SK-N-SH (cell line): ENCODE measurements at regions not wholly inside any gene's neighbourhood (a gene's known extent, or its start where the extent isn't known, plus 50 kb on each side); places are given as distances from the start of the nearest gene placed in this dataset.
"Not testable (repeated sequence)": the region's sequence is repeated elsewhere in the genome, so short reads cannot be mapped to it uniquely, and the experiment has no call there.

ENCODE experiments used
- CTCF ChIA-PET: fragments of 300-600, 350-600 bp; formaldehyde crosslinking; extraction: SDS; loops from one replicate; lab custom pipeline; 2021; lab: Yijun Ruan, JAX
- POLR2A ChIA-PET: fragments of 350-600 bp; sonication (Branson Sonifier 250); formaldehyde crosslinking; extraction: SDS; loops from one replicate; lab custom pipeline; 2020; ENCODE audit warnings: antibody characterized with exemption, inconsistent platforms; lab: Yijun Ruan, JAX
- DNase-seq: peaks from one replicate; pipeline ENCODE4 v3.0.0; 2012
- H2AFZ ChIP-seq: fragments of 200-600 bp; sonication (generic); 2 replicates; pipeline ENCODE4 v1.8.1; 2016; ENCODE audit warnings: antibody characterized with exemption, mild to moderate bottlenecking, low read depth
- H3F3A ChIP-seq: fragments of 200-600 bp; sonication (generic); replicated peaks from 2 replicates; pipeline ENCODE3; 2016; ENCODE audit warnings: antibody characterized with exemption, mild to moderate bottlenecking; ENCODE audit not compliant: insufficient read depth
- H3K27ac ChIP-seq, 2 experiments: fragments of 200-500 bp in 1 of 2; fragments of 200-600 bp in 1 of 2; sonication (Bioruptor generic) in 1 of 2; sonication (generic), shearing (Covaris generic) in 1 of 2; 2 replicates each; pipeline versions ENCODE4 v1.5.1 to v1.6.1; 2014 to 2016; ENCODE audit warnings: low read depth in 2 of 2, inconsistent platforms in 1 of 2, low read length in 1 of 2, mild to moderate bottlenecking in 1 of 2, mixed read lengths in 1 of 2
- H3K27me3 ChIP-seq: fragments of 200-600 bp; sonication (generic), shearing (Covaris generic); 2 replicates; pipeline ENCODE4 v1.6.1; 2016; ENCODE audit warnings: mixed run types; ENCODE audit not compliant: insufficient read depth
- H3K36me3 ChIP-seq, 2 experiments: fragments of 200-500 bp in 1 of 2; fragments of 200-600 bp in 1 of 2; sonication (Bioruptor generic) in 1 of 2; sonication (generic) in 1 of 2; replicated peaks in 1 of 2; 2 replicates each; pipeline versions ENCODE3 to v1.5.1; 2014 to 2016; ENCODE audit warnings: low read length in 1 of 2, mild to moderate bottlenecking in 1 of 2; ENCODE audit not compliant: insufficient read depth in 2 of 2, control insufficient read depth in 1 of 2
- H3K4me1 ChIP-seq, 2 experiments: fragments of 200-500 bp in 1 of 2; fragments of 200-600 bp in 1 of 2; sonication (Bioruptor generic) in 1 of 2; sonication (generic), shearing (Covaris generic) in 1 of 2; 2 replicates each; pipeline versions ENCODE4 v1.5.1 to v1.6.1; 2014 to 2016; ENCODE audit warnings: low read depth in 1 of 2, low read length in 1 of 2, mixed run types in 1 of 2; ENCODE audit not compliant: insufficient read depth in 2 of 2, control insufficient read depth in 1 of 2
- H3K4me2 ChIP-seq: fragments of 200-600 bp; sonication (generic), shearing (Covaris generic); 2 replicates; pipeline ENCODE4 v1.6.1; 2017; ENCODE audit warnings: mixed run types
- H3K4me3 ChIP-seq, 2 experiments: fragments of 200-500 bp in 1 of 2; fragments of 200-600 bp in 1 of 2; sonication (Bioruptor generic) in 1 of 2; sonication (generic), shearing (Covaris generic) in 1 of 2; 2 replicates each; pipeline versions ENCODE4 v1.5.1 to v1.8.1; 2014 to 2016; ENCODE audit warnings: low read depth in 2 of 2, inconsistent platforms in 1 of 2, low read length in 1 of 2, mild to moderate bottlenecking in 1 of 2, mixed read lengths in 1 of 2, moderate library complexity in 1 of 2
- H3K79me2 ChIP-seq: fragments of 200-600 bp; sonication (generic); 2 replicates; pipeline ENCODE4 v1.8.1; 2017; ENCODE audit warnings: mild to moderate bottlenecking; ENCODE audit not compliant: insufficient read depth
- H3K9ac ChIP-seq: fragments of 200-600 bp; sonication (generic); 2 replicates; pipeline ENCODE4 v1.6.1; 2017; ENCODE audit warnings: mixed run types
- H3K9me2 ChIP-seq: fragments of 200-600 bp; sonication (generic); 2 replicates; pipeline ENCODE4 v1.6.1; 2017; ENCODE audit warnings: mixed run types
- H3K9me3 ChIP-seq: fragments of 200-600 bp; sonication (generic); 2 replicates; pipeline ENCODE4 v1.6.1; 2017; ENCODE audit warnings: mixed run types, mild to moderate bottlenecking, moderate library complexity
- H4K20me1 ChIP-seq: fragments of 200-600 bp; sonication (generic); 2 replicates; pipeline ENCODE4 v1.6.1; 2017; ENCODE audit warnings: mild to moderate bottlenecking, mixed run types; ENCODE audit not compliant: insufficient read depth
- CHD2 ChIP-seq: fragments of 150-350 bp; IDR thresholded peaks from 2 replicates; pipeline ENCODE4 v1.6.1; 2018; ENCODE audit warnings: low read length; ENCODE audit not compliant: partially characterized antibody
- ELF1 ChIP-seq: IDR thresholded peaks from 2 replicates; pipeline ENCODE4 v1.4.0; 2012
- FOSL2 ChIP-seq: IDR thresholded peaks from 2 replicates; pipeline ENCODE4 v1.4.0; 2012; ENCODE audit warnings: low read depth, mild to moderate bottlenecking, moderate library complexity, borderline replicate concordance
- FOXJ3 ChIP-seq: sonication (generic); formaldehyde crosslinking; IDR thresholded peaks from 2 replicates; pipeline ENCODE4 v1.5.1; 2020; ENCODE audit warnings: mild to moderate bottlenecking, missing genetic modification reagents
- FOXM1 ChIP-seq: IDR thresholded peaks from 2 replicates; pipeline ENCODE4 v1.4.0; 2012; ENCODE audit warnings: low read depth, mild to moderate bottlenecking
- GABPA ChIP-seq: IDR thresholded peaks from 2 replicates; pipeline ENCODE4 v1.4.0; 2012; ENCODE audit warnings: low read depth, mild to moderate bottlenecking
- JUND ChIP-seq: IDR thresholded peaks from 2 replicates; pipeline ENCODE4 v1.4.0; 2012
- MAX ChIP-seq: IDR thresholded peaks from 2 replicates; pipeline ENCODE4 v1.4.0; 2012; ENCODE audit warnings: low read depth
- MEF2A ChIP-seq: IDR thresholded peaks from 2 replicates; pipeline ENCODE4 v1.4.0; 2012; ENCODE audit warnings: low read depth, borderline replicate concordance
- NFIC ChIP-seq: IDR thresholded peaks from 2 replicates; pipeline ENCODE4 v1.4.0; 2012; ENCODE audit warnings: borderline replicate concordance
- NRF1 ChIP-seq: IDR thresholded peaks from 2 replicates; pipeline ENCODE4 v1.6.1; 2012; ENCODE audit warnings: low read depth, mild to moderate bottlenecking, low read length
- PBX3 ChIP-seq: IDR thresholded peaks from 2 replicates; pipeline ENCODE4; 2012
- POLR2AphosphoS5 ChIP-seq: IDR thresholded peaks from 2 replicates; pipeline ENCODE4 v1.6.1; 2012; ENCODE audit warnings: low read depth, low read length
- RCOR1 ChIP-seq: fragments of 150-350 bp; IDR thresholded peaks from 2 replicates; pipeline ENCODE4 v1.6.1; 2017; ENCODE audit warnings: antibody characterized with exemption, low read length
- RXRA ChIP-seq: IDR thresholded peaks from 2 replicates; pipeline ENCODE4 v1.4.0; 2012; ENCODE audit warnings: low read depth, mild to moderate bottlenecking, borderline replicate concordance
- SIN3A ChIP-seq: IDR thresholded peaks from 2 replicates; pipeline ENCODE4 v1.6.1; 2012; ENCODE audit warnings: low read depth, mild to moderate bottlenecking, low read length, moderate library complexity, borderline replicate concordance
- TAF1 ChIP-seq: IDR thresholded peaks from 2 replicates; pipeline ENCODE4 v1.6.1; 2012; ENCODE audit warnings: low read depth, mild to moderate bottlenecking, low read length, moderate library complexity, borderline replicate concordance
- USF2 ChIP-seq: fragments of 150-350 bp; IDR thresholded peaks from 2 replicates; pipeline ENCODE4 v1.6.1; 2017; ENCODE audit warnings: antibody characterized with exemption, low read length, low read depth, borderline replicate concordance
- YY1 ChIP-seq: IDR thresholded peaks from 2 replicates; pipeline ENCODE4 v1.4.0; 2012; ENCODE audit warnings: low read depth, mild to moderate bottlenecking
- WGBS: methylation state at CpG from one replicate; pipeline ENCODE4 v1.1.6; 2017; ENCODE audit warnings: low lambda C conversion rate; 5-methylcytosine and 5-hydroxymethylcytosine counted together
- TF ChIP-seq, protein P1 (sequence below): IDR thresholded peaks from 2 replicates; pipeline ENCODE4 v1.4.0; 2012; ENCODE audit warnings: low read depth, borderline replicate concordance

DNA sequence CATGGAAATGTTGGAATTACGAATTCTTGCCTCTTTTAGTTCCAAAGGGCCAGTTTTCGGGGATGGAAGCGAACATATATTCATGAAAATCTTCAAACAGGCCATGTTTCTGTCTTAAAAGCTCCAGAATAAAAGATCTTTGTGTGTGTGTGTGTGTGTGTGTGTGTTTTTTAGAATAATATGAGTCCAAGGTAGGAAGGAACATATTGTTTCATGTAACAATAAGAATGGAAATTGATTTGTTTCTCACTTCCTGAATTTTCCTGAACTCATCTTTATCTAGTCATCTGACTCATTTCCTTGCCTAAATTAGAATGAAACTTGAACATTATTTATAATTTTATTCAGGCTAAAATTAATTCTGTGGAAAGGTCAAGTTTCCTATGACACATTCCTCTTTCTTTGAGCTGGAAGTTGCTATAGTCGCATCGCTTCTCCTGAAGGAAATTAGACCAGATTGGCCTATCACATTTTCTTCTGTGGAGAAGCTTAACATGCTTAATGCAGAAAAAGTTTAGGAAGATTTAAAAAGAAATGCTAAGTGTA is 805.1 kb upstream of the ADAMTS5 start (continued):
- TF ChIP-seq JUND (peak; percentile 15; the same call in 1 of the 2 replicates), FOSL2 (no peak), NFIC (no peak), FOXM1 (no peak), MEF2A (peak; percentile 46; the same call in 1 of the 2 replicates), TAF1 (no peak), FOXJ3 (CRISPR knock-in tag) (no peak), YY1 (no peak), RCOR1 (no peak), PBX3 (0 out of 2 replicates have a peak, but pooled peaks have one; percentile 6), CHD2 (no peak), MAX (no peak), GABPA (no peak), ELF1 (no peak)
- TF ChIP-seq, protein P1, sequence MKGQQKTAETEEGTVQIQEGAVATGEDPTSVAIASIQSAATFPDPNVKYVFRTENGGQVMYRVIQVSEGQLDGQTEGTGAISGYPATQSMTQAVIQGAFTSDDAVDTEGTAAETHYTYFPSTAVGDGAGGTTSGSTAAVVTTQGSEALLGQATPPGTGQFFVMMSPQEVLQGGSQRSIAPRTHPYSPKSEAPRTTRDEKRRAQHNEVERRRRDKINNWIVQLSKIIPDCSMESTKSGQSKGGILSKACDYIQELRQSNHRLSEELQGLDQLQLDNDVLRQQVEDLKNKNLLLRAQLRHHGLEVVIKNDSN: no peak

- Histone ChIP-seq H3K36me3 (no peaks in the 10 kb centered on the region), H3K79me2 (no peaks in the 10 kb centered on the region), H4K20me1 (no peaks in the 10 kb centered on the region), H3K27me3 (no peaks in the 10 kb centered on the region), H3K9me2 (no peaks in the 10 kb centered on the region), H3K4me2 (no peak overlapping the region), H3K4me1 (peaks cover 0 to 8% of the 10 kb centered on the region in 2 experiments; a peak in 3 of 4 replicates), H3K4me3 (no peak overlapping the region)
- TF ChIP-seq PBX3 (no peak), TAF1 (no peak), SIN3A (no peak), USF2 (no peak), POLR2AphosphoS5 (no peak), NRF1 (no peak), RXRA (no peak)
- TF ChIP-seq, all 33 proteins: peak for 0
- POLR2A ChIA-PET: no interaction called here
- DNase-seq: no peak
- 79% methylated on average over 2 of the region's 2 CpGs for WGBS
- H3K9ac ChIP-seq: no peak overlapping the region
- peaks cover 11% of the 10 kb centered on the region for H3F3A ChIP-seq
- no peaks in the 10 kb centered on the region for H3K9me3 ChIP-seq
- H3K27ac ChIP-seq: no peak overlapping the region
- 0 out of 2 replicates have a peak overlapping the region, but pooled peaks have one; percentile 25 for H2AFZ ChIP-seq
- CTCF ChIA-PET: no interaction called here
These were observed 802.9 kb upstream of the ADAMTS5 start for GRCh38 chr21:27769763-27770162.

- H3K4me3 ChIP-seq, POLR2A ChIA-PET, H3K27me3 ChIP-seq, H3K4me2 ChIP-seq, H2AFZ ChIP-seq, DNase-seq, H3K9ac ChIP-seq, H3K79me2 ChIP-seq, H3K36me3 ChIP-seq, H3K9me3 ChIP-seq, H4K20me1 ChIP-seq, H3K9me2 ChIP-seq, H3K4me1 ChIP-seq, CTCF ChIA-PET, H3K27ac ChIP-seq: not testable (repeated sequence)
- H3F3A ChIP-seq: peaks cover 11% of the 10 kb centered on the region
- WGBS: 69% methylated on average over 5 of the region's 5 CpGs
These were observed 801.3 kb upstream of the ADAMTS5 start for GRCh38 chr21:27768046-27768637.
